ENCODE measurements at regions not wholly inside any gene's neighbourhood (a gene's known extent, or its start where the extent isn't known, plus 50 kb on each side); places are given as distances from the start of the nearest gene placed in this dataset.
"Not testable (repeated sequence)": the region's sequence is repeated elsewhere in the genome, so short reads cannot be mapped to it uniquely, and the experiment has no call there.

DNA sequence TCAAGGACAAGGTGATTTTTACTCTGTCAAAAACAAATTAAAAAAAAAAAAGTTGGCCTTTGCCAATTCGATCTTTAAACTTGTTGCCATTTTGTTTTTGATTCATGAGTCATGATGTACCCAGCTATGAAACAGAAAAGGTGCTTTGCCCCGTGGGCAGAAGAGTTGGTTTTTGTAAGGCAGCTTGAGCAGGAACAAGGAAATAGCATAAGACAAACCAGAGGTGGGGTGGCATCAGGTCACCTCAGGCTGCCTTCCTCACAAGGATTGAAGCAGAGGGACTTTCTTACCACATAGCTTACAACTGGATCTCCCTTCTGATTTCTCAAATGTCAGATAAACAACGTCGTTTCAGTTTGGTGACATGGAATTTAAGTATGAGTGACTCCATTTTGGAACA is 123.8 kb downstream of the ARL4C start:
- TF ChIP-seq, protein P1, sequence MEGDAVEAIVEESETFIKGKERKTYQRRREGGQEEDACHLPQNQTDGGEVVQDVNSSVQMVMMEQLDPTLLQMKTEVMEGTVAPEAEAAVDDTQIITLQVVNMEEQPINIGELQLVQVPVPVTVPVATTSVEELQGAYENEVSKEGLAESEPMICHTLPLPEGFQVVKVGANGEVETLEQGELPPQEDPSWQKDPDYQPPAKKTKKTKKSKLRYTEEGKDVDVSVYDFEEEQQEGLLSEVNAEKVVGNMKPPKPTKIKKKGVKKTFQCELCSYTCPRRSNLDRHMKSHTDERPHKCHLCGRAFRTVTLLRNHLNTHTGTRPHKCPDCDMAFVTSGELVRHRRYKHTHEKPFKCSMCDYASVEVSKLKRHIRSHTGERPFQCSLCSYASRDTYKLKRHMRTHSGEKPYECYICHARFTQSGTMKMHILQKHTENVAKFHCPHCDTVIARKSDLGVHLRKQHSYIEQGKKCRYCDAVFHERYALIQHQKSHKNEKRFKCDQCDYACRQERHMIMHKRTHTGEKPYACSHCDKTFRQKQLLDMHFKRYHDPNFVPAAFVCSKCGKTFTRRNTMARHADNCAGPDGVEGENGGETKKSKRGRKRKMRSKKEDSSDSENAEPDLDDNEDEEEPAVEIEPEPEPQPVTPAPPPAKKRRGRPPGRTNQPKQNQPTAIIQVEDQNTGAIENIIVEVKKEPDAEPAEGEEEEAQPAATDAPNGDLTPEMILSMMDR (IDR thresholded peaks at IDR 0.05; ENCODE audit: low read depth, low read length) = no peak
- no peak for DNase-seq (ENCODE audit: low read depth in 2 of 2)
- H3K4me3 ChIP-seq (replicated peaks in 1 of 2; ENCODE audit: low read depth in 2 of 2, low read length in 2 of 2) = no peak overlapping the region

- no peak for DNase-seq (ENCODE audit: low read depth in 2 of 2)
- TF ChIP-seq, protein P1 (IDR thresholded peaks at IDR 0.05; ENCODE audit: low read depth, low read length) = no peak
- H3K4me3 ChIP-seq (replicated peaks in 1 of 2; ENCODE audit: low read depth in 2 of 2, low read length in 2 of 2) = no peak overlapping the region
Measured at GRCh38 chr2:234372506-234372905, 124.4 kb downstream of the ARL4C start.

GRCh38 chr2:234368861-234369261 is 128.0 kb downstream of the ARL4C start:
- TF ChIP-seq, protein P1 (IDR thresholded peaks at IDR 0.05; ENCODE audit: low read depth, low read length) = no peak
- no peak overlapping the region for H3K4me3 ChIP-seq (replicated peaks in 1 of 2; ENCODE audit: low read depth in 2 of 2, low read length in 2 of 2)
- DNase-seq (ENCODE audit: low read depth in 2 of 2) = peak in 1 of 2 donors; percentile 12

DNA sequence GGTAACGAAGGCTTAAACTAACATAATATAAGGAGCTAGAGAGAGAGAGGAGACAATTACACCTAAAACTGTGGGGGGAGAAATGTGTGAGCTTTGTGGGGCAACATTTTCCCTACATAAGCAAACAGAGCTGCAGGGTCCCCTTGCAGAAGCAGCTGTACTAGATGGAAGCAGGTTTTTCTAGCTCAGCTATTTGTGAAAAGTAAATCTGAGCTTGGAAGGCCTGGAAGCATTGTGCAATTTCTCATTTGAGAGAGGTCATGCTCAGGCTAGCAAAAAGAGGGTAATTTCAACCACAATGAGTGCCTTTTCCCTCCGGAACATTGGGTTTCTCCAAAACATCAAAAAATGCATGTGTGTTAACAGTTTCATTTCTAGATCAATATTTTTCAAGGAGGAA is 130.0 kb downstream of the ARL4C start:
- H3K4me3 ChIP-seq (replicated peaks in 1 of 2; ENCODE audit: low read depth in 2 of 2, low read length in 2 of 2) = no peak overlapping the region
- TF ChIP-seq, protein P1 (IDR thresholded peaks at IDR 0.05; ENCODE audit: low read depth, low read length) = no peak
- DNase-seq (ENCODE audit: low read depth in 2 of 2) = peak in 1 of 2 donors; percentile 43

- H3K4me3 ChIP-seq (replicated peaks in 1 of 2; ENCODE audit: low read depth in 2 of 2, low read length in 2 of 2) = no peak overlapping the region
- no peak for DNase-seq (ENCODE audit: low read depth in 2 of 2)
- TF ChIP-seq, protein P1 (IDR thresholded peaks at IDR 0.05; ENCODE audit: low read depth, low read length) = no peak
Measured at GRCh38 chr2:234364661-234365060, 132.2 kb downstream of the ARL4C start.

GRCh38 chr2:234363647-234364294 is 133.1 kb downstream of the ARL4C start:
- H3K4me3 ChIP-seq (replicated peaks in 1 of 2; ENCODE audit: low read depth in 2 of 2, low read length in 2 of 2) = no peak overlapping the region
- no peak for DNase-seq (ENCODE audit: low read depth in 2 of 2)
- TF ChIP-seq, protein P1 (IDR thresholded peaks at IDR 0.05; ENCODE audit: low read depth, low read length) = no peak

- TF ChIP-seq, protein P1 (IDR thresholded peaks at IDR 0.05; ENCODE audit: low read depth, low read length) = no peak
- DNase-seq (ENCODE audit: low read depth in 2 of 2) = peak in 1 of 2 donors; percentile 15
- H3K4me3 ChIP-seq (replicated peaks in 1 of 2; ENCODE audit: low read depth in 2 of 2, low read length in 2 of 2) = no peak overlapping the region
Measured at GRCh38 chr2:234363011-234363487, 133.8 kb downstream of the ARL4C start.

DNA sequence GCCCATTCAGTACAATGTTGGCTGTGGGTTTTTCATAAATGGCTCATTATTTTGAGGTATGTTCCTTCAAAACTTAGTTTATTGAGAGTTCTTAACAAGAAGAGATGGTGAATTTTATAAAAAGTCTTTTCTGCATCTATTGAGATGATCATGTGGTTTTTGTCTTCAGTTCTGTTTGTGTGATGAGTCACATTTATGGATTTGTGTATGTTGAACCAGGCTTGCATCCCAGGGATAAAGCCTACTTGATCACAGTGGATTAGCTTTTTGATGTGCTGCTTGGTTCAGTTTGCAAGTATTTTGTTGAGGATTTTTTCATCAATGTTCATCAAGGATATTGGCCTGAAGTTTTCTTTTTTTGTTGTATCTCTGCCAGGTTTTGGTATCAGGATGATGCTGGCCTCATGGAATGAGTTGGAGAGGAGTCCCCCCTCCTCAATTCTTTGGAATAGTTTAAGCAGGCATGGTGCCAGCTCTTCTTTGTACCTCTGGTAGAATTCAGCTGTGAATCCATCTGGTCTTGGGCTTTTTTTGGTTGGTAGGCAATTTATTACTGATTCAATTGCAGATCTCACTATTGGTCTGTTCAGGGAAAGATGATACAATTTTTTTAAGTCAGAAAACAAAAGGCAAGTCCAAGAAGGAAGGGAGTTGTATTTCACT is 136.4 kb downstream of the ARL4C start:
- not testable (repeated sequence) for DNase-seq (ENCODE audit: low read depth in 2 of 2); H3K4me3 ChIP-seq (replicated peaks in 1 of 2; ENCODE audit: low read depth in 2 of 2, low read length in 2 of 2)
